Endothelial cell of umbilical vein (primary cell): ENCODE measurements at regions not wholly inside any gene's neighbourhood (a gene's known extent, or its start where the extent isn't known, plus 50 kb on each side); places are given as distances from the start of the nearest gene placed in this dataset.

Source experiments
- BruUV-seq: library from RNA; stranded (reverse); fragments of 400-500 nt; replicated peaks from 2 replicates; lab custom pipeline; 2021; lab: Mats Ljungman, UMichigan
- CTCF ChIA-PET: fragments of 300-600, 350-600 bp; sonication (Branson Sonifier 250); formaldehyde crosslinking; loops from one replicate; lab custom pipeline; 2021; ENCODE audit warnings: antibody characterized with exemption, inconsistent platforms; lab: Charles Lee
- POLR2A ChIA-PET: fragments of 300-600, 350-600 bp; sonication (Branson Sonifier 250); formaldehyde crosslinking; loops from one replicate; lab custom pipeline; 2021; ENCODE audit warnings: antibody characterized with exemption, inconsistent platforms; lab: Charles Lee
- DNase-seq: peaks from one replicate; pipeline ENCODE4 v3.0.0-alpha.2; 2011; ENCODE audit warnings: low read depth, low spot score
- FAIRE-seq: peaks from 2 replicates; lab custom pipeline; 2011; peaks lifted over from hg19 to GRCh38; lab: Jason Lieb, UNC
- H2AFZ ChIP-seq: 2 replicates; pipeline ENCODE4 v1.6.0; 2012; ENCODE audit warnings: low read depth, low read length, control low read depth, inconsistent platforms
- H3K27ac ChIP-seq: 2 replicates; pipeline ENCODE4 v1.5.1; 2011; ENCODE audit warnings: low read depth, mild to moderate bottlenecking, control low read depth, low read length, moderate library complexity; ENCODE audit not compliant: insufficient read depth
- H3K27me3 ChIP-seq, 2 experiments: 2 replicates each; pipeline versions ENCODE4 v1.6.0 to v1.6.1; 2011; ENCODE audit warnings: low read length in 2 of 2, mixed read lengths in 1 of 2; ENCODE audit not compliant: control insufficient read depth in 2 of 2, insufficient read depth in 2 of 2
- H3K36me3 ChIP-seq, 2 experiments: 2 replicates in 1 of 2; 3 replicates in 1 of 2; pipeline ENCODE4 v1.5.1; 2011; ENCODE audit warnings: low read length in 2 of 2, mild to moderate bottlenecking in 1 of 2, moderate library complexity in 1 of 2; ENCODE audit not compliant: control insufficient read depth in 2 of 2, insufficient read depth in 2 of 2; ENCODE audit errors: extremely low read depth in 1 of 2
- H3K4me1 ChIP-seq: 3 replicates; pipeline ENCODE4 v1.5.1; 2011; ENCODE audit warnings: mild to moderate bottlenecking, low read length; ENCODE audit not compliant: control insufficient read depth, insufficient read depth; ENCODE audit errors: extremely low read depth
- H3K4me2 ChIP-seq: 2 replicates; pipeline ENCODE4 v1.6.1; 2011; ENCODE audit warnings: low read length, control low read depth, mixed read lengths; ENCODE audit not compliant: insufficient read depth
- H3K4me3 ChIP-seq, 3 experiments: fragments of 200-600 bp in 1 of 3; sonication (generic), shearing (Covaris generic) in 1 of 3; replicated peaks in 1 of 3; 2 replicates each; pipeline ENCODE4 v1.5.1; 2011 to 2016; ENCODE audit warnings: control low read depth in 3 of 3, low read length in 3 of 3, mild to moderate bottlenecking in 2 of 3, inconsistent platforms in 1 of 3, low read depth in 1 of 3, moderate library complexity in 1 of 3; ENCODE audit not compliant: insufficient read depth in 1 of 3
- H3K79me2 ChIP-seq: 2 replicates; pipeline ENCODE4 v1.6.0; 2012; ENCODE audit warnings: low read length, inconsistent platforms; ENCODE audit not compliant: control insufficient read depth, insufficient read depth
- H3K9ac ChIP-seq: replicated peaks from 2 replicates; pipeline ENCODE3; 2011; ENCODE audit warnings: low read length, control low read depth; ENCODE audit not compliant: insufficient read depth; ENCODE audit errors: extremely low read depth
- H3K9me1 ChIP-seq: replicated peaks from 3 replicates; pipeline ENCODE4 v1.6.0; 2011; ENCODE audit warnings: mild to moderate bottlenecking, low read length; ENCODE audit not compliant: control insufficient read depth, insufficient read depth; ENCODE audit errors: extremely low read depth
- H3K9me3 ChIP-seq: replicated peaks from 2 replicates; pipeline ENCODE4 v1.5.1; 2012; ENCODE audit warnings: low read length, inconsistent platforms; ENCODE audit not compliant: control insufficient read depth, insufficient read depth
- H4K20me1 ChIP-seq: replicated peaks from 2 replicates; pipeline ENCODE3; 2011; ENCODE audit warnings: mild to moderate bottlenecking, low read length; ENCODE audit not compliant: control insufficient read depth, insufficient read depth; ENCODE audit errors: extremely low read depth
- EZH2 ChIP-seq: IDR thresholded peaks from 2 replicates; pipeline ENCODE4 v1.6.1; 2012; ENCODE audit warnings: borderline replicate concordance, low read depth, mild to moderate bottlenecking, moderate library complexity, low read length, inconsistent platforms; ENCODE audit not compliant: severe bottlenecking
- FOS ChIP-seq: IDR thresholded peaks from 2 replicates; pipeline ENCODE4 v1.6.1; 2011; ENCODE audit warnings: mild to moderate bottlenecking, low read length, moderate library complexity, borderline replicate concordance; ENCODE audit not compliant: insufficient read depth
- GATA2 ChIP-seq: IDR thresholded peaks from 2 replicates; pipeline ENCODE4 v1.7.0; 2011; ENCODE audit warnings: low read depth, mild to moderate bottlenecking, moderate library complexity, mixed read lengths, low read length; ENCODE audit not compliant: insufficient read length, insufficient read depth
- JUN ChIP-seq: IDR thresholded peaks from 2 replicates; pipeline ENCODE4 v1.6.1; 2011; ENCODE audit warnings: borderline replicate concordance, low read depth; ENCODE audit not compliant: insufficient read length, insufficient read depth
- MYC ChIP-seq: IDR thresholded peaks from one replicate; pipeline ENCODE4 v1.6.1; 2011; ENCODE audit warnings: mild to moderate bottlenecking, low read depth, low read length
- POLR2A ChIP-seq: IDR thresholded peaks from 2 replicates; pipeline ENCODE4 v1.6.1; 2012; ENCODE audit warnings: low read depth, mild to moderate bottlenecking, control low read depth, low read length
- POLR2AphosphoS5 ChIP-seq: IDR thresholded peaks from 2 replicates; pipeline ENCODE4 v1.6.1; 2012; ENCODE audit warnings: low read depth, mild to moderate bottlenecking, control low read depth, low read length, moderate library complexity; ENCODE audit not compliant: insufficient read depth
- dilution Hi-C: fragments of 300-500 bp; cut with MboI; formaldehyde crosslinking; loops from one replicate; pipeline ENCODE4 v1.15.0; 2019; ENCODE audit warnings: low sequenced_read_pairs; ENCODE audit not compliant: extremely low pct_ligation_motif_present
- intact Hi-C: fragments of 100-400 bp; cut with micrococcal nuclease; formaldehyde crosslinking; loops from one replicate; pipeline ENCODE4 v1.10.0; 2022
- TF ChIP-seq, protein P1 (sequence below), 2 donors: IDR thresholded peaks; 1 replicate in 1 of 2; 2 replicates in 1 of 2; pipeline ENCODE4 v1.5.1; 2011; ENCODE audit warnings: low read length in 2 of 2, mild to moderate bottlenecking in 2 of 2, moderate library complexity in 2 of 2, control low read depth in 1 of 2, inconsistent platforms in 1 of 2, low read depth in 1 of 2; ENCODE audit not compliant: insufficient read depth in 1 of 2; ENCODE audit errors: extremely low read depth in 1 of 2
- TF ChIP-seq, protein P2 (sequence below): IDR thresholded peaks from 2 replicates; pipeline ENCODE4 v1.6.1; 2011; ENCODE audit not compliant: insufficient read depth, insufficient read length

DNA sequence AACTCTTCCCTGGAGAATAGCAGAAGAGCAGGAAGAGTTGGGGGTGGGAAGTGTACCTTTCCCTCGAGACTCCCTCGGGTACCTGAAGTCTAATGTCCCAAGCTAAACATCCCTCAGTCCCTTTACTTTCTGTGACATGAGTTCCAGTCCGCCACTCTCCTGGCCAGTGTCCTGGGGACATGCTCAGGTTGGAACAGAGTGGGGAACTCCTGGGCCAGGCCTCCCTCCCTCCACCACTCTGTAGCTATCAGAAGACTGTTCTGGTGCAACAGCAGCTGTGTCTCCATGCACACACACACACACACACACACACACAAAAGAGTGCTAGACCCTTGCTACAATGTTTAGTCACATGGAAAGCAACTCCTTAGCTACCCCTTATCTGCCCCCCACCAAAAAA lies 155.0 kb upstream of the HES1 start:
- dilution Hi-C loops (no loop called here), intact Hi-C loops (loop anchor here (1.0 kb wide), 2 partner anchors 10 to 22 kb away; no protein-coding TSS in a partner anchor)
- peaks cover 26% of the 10 kb centered on the region for H3K4me1 ChIP-seq
- no peaks in the 10 kb centered on the region for H3K36me3 ChIP-seq
- BruUV-seq: no TSS peak
- H3K9me1 ChIP-seq: no peaks in the 10 kb centered on the region
- no peak overlapping the region for H3K27ac ChIP-seq
- no peaks in the 10 kb centered on the region for H3K9me3 ChIP-seq
- FAIRE-seq: no peak
- H3K27me3 ChIP-seq: no peaks in the 10 kb centered on the region
- DNase-seq: peak; percentile 31
- no peaks in the 10 kb centered on the region for H4K20me1 ChIP-seq
- H3K4me3 ChIP-seq: no peak overlapping the region
- H3K4me2 ChIP-seq: no peak overlapping the region
- ChIA-PET CTCF (interaction anchor here (1.1 to 3.7 kb wide), 2 partner anchors 10 to 22 kb away, joined by 3 to 20 read pairs; no protein-coding TSS in a partner anchor), POLR2A (no interaction called here)
- H3K9ac ChIP-seq: no peak overlapping the region
- TF ChIP-seq JUN: no peak
- no peaks in the 10 kb centered on the region for H3K79me2 ChIP-seq
- H2AFZ ChIP-seq: no peak overlapping the region

DNA sequence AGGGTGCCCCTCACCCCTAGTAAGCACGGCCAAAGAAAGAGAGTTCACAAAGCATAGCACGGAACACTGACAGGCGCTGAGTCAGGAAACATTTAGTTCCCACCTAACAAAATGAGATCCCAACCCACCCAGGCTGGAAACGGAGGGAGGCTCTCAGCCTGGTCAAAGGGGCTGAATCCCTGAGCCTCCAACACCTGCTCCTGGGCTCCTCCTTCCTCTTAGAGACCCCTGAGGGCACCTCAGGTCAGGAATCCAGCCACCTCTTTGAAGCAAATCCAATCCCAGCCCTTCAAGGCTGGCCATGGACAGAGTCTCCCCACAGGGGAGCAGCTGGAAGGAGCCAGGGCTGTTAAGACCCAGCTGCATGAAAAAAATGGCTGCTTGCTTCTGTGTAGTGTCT lies 154.4 kb upstream of the HES1 start:
- Histone ChIP-seq H3K9ac (no peak overlapping the region), H4K20me1 (no peaks in the 10 kb centered on the region), H3K79me2 (no peaks in the 10 kb centered on the region), H3K9me1 (no peaks in the 10 kb centered on the region), H3K27me3 (no peaks in the 10 kb centered on the region), H3K27ac (no peak overlapping the region), H3K4me2 (no peak overlapping the region), H3K9me3 (no peaks in the 10 kb centered on the region), H3K4me3 (no peak overlapping the region), H3K4me1 (peaks cover 26% of the 10 kb centered on the region), H3K36me3 (no peaks in the 10 kb centered on the region), H2AFZ (no peak overlapping the region)
- FAIRE-seq: no peak
- ChIA-PET CTCF (interaction anchor here (3.7 kb wide), 1 partner anchor 10 kb away, joined by 20 read pairs; no protein-coding TSS in a partner anchor), POLR2A (no interaction called here)
- dilution Hi-C loops: no loop called here
- no TSS peak for BruUV-seq
- intact Hi-C loops: loop anchor here (1.0 kb wide), 1 partner anchor 10 kb away; no protein-coding TSS in a partner anchor
- TF ChIP-seq EZH2 (no peak), POLR2A (no peak), POLR2AphosphoS5 (no peak), MYC (no peak), GATA2 (no peak), FOS (no peak), JUN (no peak)
- TF ChIP-seq, protein P1, sequence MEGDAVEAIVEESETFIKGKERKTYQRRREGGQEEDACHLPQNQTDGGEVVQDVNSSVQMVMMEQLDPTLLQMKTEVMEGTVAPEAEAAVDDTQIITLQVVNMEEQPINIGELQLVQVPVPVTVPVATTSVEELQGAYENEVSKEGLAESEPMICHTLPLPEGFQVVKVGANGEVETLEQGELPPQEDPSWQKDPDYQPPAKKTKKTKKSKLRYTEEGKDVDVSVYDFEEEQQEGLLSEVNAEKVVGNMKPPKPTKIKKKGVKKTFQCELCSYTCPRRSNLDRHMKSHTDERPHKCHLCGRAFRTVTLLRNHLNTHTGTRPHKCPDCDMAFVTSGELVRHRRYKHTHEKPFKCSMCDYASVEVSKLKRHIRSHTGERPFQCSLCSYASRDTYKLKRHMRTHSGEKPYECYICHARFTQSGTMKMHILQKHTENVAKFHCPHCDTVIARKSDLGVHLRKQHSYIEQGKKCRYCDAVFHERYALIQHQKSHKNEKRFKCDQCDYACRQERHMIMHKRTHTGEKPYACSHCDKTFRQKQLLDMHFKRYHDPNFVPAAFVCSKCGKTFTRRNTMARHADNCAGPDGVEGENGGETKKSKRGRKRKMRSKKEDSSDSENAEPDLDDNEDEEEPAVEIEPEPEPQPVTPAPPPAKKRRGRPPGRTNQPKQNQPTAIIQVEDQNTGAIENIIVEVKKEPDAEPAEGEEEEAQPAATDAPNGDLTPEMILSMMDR (IDR thresholded peaks at IDR 0.05; ENCODE audit: extremely low read depth in 1 of 2, insufficient read depth in 1 of 2, low read depth in 1 of 2, low read length in 2 of 2): no peak
- TF ChIP-seq, protein P2, sequence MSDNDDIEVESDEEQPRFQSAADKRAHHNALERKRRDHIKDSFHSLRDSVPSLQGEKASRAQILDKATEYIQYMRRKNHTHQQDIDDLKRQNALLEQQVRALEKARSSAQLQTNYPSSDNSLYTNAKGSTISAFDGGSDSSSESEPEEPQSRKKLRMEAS: no peak
- DNase-seq: peak; percentile 23
